Stomach (tissue), 4 donors: ENCODE measurements at regions not wholly inside any gene's neighbourhood (a gene's known extent, or its start where the extent isn't known, plus 50 kb on each side); places are given as distances from the start of the nearest gene placed in this dataset.

Experiments
- CTCF ChIP-seq, 7 experiments: fragments of 450-650 bp in 4 of 7; fragments of 200-600 bp in 3 of 7; sonication (generic) in 3 of 7; IDR thresholded peaks; one replicate each; pipeline ENCODE4 v1.5.1; 2016 to 2019; ENCODE audit warnings: antibody characterized with exemption in 7 of 7, control low read depth in 2 of 7, mild to moderate bottlenecking in 1 of 7
- POLR2AphosphoS5 ChIP-seq, 3 donors: sonication (generic); formaldehyde crosslinking; IDR thresholded peaks; one replicate each; pipeline ENCODE4 v1.6.1; 2016; ENCODE audit warnings: antibody characterized with exemption in 3 of 3

GRCh38 chr1:220366269-220366668, 94.0 kb upstream of the RAB3GAP2 start:
- TF ChIP-seq CTCF (IDR thresholded peaks at IDR 0.05) (no peak), POLR2AphosphoS5 (IDR thresholded peaks at IDR 0.05) (no peak)
